Erythroblast (primary cell): ENCODE measurements at regions not wholly inside any gene's neighbourhood (a gene's known extent, or its start where the extent isn't known, plus 50 kb on each side); places are given as distances from the start of the nearest gene placed in this dataset.

Experiments
- GATA1 ChIP-seq: IDR thresholded peaks from 2 replicates; pipeline ENCODE4 v1.6.1; 2011; ENCODE audit warnings: low read depth, mild to moderate bottlenecking, control low read depth, low read length, moderate library complexity
- POLR2A ChIP-seq: IDR thresholded peaks from 2 replicates; pipeline ENCODE4 v1.6.1; 2011; ENCODE audit warnings: mild to moderate bottlenecking, low read length

GRCh38 chr5:74118071-74118470, 492.1 kb downstream of the ARHGEF28 start:
- no peak for TF ChIP-seq POLR2A
- TF ChIP-seq GATA1, result no peak
